K562 (cell line): ENCODE measurements at regions not wholly inside any gene's neighbourhood (a gene's known extent, or its start where the extent isn't known, plus 50 kb on each side); places are given as distances from the start of the nearest gene placed in this dataset.

Experiments
- ATAC-seq: fragments of 200-7000 bp; cut with Tn5 transposase; 3 replicates; pipeline ENCODE4 v1.9.1; 2020; ENCODE audit warnings: moderate library complexity
- BruUV-seq: library from RNA; stranded (reverse); fragments of 400-500 nt; replicated peaks from 2 replicates; lab custom pipeline; 2021; lab: Mats Ljungman, UMichigan
- CTCF ChIA-PET: fragments of 300-600 bp; formaldehyde crosslinking; extraction: SDS; loops from one replicate; lab custom pipeline; 2021; ENCODE audit warnings: low intra/inter-chr PET ratio; lab: Yijun Ruan, JAX
- POLR2A ChIA-PET: fragments of 300-600, 350-650 bp; sonication (Branson Sonifier 250); formaldehyde crosslinking; extraction: SDS; loops from one replicate; lab custom pipeline; 2021; ENCODE audit warnings: antibody characterized with exemption, inconsistent platforms; lab: Yijun Ruan, JAX
- DNase-seq, 4 experiments: peaks; one replicate each; pipeline versions ENCODE4 v3.0.0 to v3.0.0-alpha.2; 2011 to 2018; ENCODE audit warnings: low spot score in 3 of 4, mixed read lengths in 3 of 4; ENCODE audit errors: extremely low read depth in 1 of 4
- FAIRE-seq: peaks from 2 replicates; lab custom pipeline; 2011; peaks lifted over from hg19 to GRCh38; lab: Jason Lieb, UNC
- H2AFZ ChIP-seq: 2 replicates; pipeline ENCODE4 v1.6.0; 2011; ENCODE audit warnings: low read depth, low read length, control low read depth, inconsistent platforms
- H3K27ac ChIP-seq: fragments of 200-600 bp; 3 replicates; pipeline ENCODE4 v1.8.0; 2011; ENCODE audit warnings: low read depth, mild to moderate bottlenecking, control low read depth, inconsistent platforms, low read length, moderate library complexity, mixed read lengths; ENCODE audit errors: extremely low read depth
- H3K27me3 ChIP-seq, 2 experiments: fragments of 300-600 bp in 1 of 2; 2 replicates in 1 of 2; 3 replicates in 1 of 2; pipeline versions ENCODE4 v1.6.0 to v1.8.0; 2011; ENCODE audit warnings: inconsistent platforms in 2 of 2, low read length in 2 of 2, mild to moderate bottlenecking in 1 of 2, mixed read lengths in 1 of 2, moderate library complexity in 1 of 2; ENCODE audit not compliant: control insufficient read depth in 2 of 2, insufficient read depth in 2 of 2
- H3K36me3 ChIP-seq: fragments of 300-600 bp; 3 replicates; pipeline ENCODE4 v1.8.0; 2011; ENCODE audit warnings: mild to moderate bottlenecking, low read length, inconsistent platforms; ENCODE audit not compliant: control insufficient read depth, insufficient read depth
- H3K4me1 ChIP-seq, 2 experiments: fragments of 200-600 bp in 1 of 2; replicated peaks in 1 of 2; 2 replicates in 1 of 2; 3 replicates in 1 of 2; pipeline versions ENCODE4 v1.5.1 to v1.8.0; 2011; ENCODE audit warnings: inconsistent platforms in 2 of 2, low read length in 2 of 2, mild to moderate bottlenecking in 1 of 2, mixed read lengths in 1 of 2, moderate library complexity in 1 of 2; ENCODE audit not compliant: control insufficient read depth in 2 of 2, insufficient read depth in 2 of 2
- H3K4me2 ChIP-seq: 2 replicates; pipeline ENCODE4 v1.6.1; 2011; ENCODE audit warnings: low read length, control low read depth, inconsistent platforms, mixed read lengths; ENCODE audit not compliant: insufficient read depth
- H3K4me3 ChIP-seq: fragments of 200-600 bp; sonication (generic), shearing (Covaris generic); 2 replicates; pipeline ENCODE4 v1.5.1; 2016; ENCODE audit warnings: control low read depth, inconsistent platforms
- H3K79me2 ChIP-seq: fragments of 200-600 bp; 3 replicates; pipeline ENCODE4 v1.8.0; 2011; ENCODE audit warnings: low read length, inconsistent platforms; ENCODE audit not compliant: control insufficient read depth, insufficient read depth
- H3K9ac ChIP-seq, 2 experiments: 2 replicates each; pipeline versions ENCODE4 v1.6.0 to v1.6.1; 2011; ENCODE audit warnings: low read depth in 2 of 2, low read length in 2 of 2, control low read depth in 1 of 2, inconsistent platforms in 1 of 2, mild to moderate bottlenecking in 1 of 2, mixed read lengths in 1 of 2; ENCODE audit not compliant: insufficient read depth in 1 of 2
- H3K9me1 ChIP-seq: one replicate; pipeline ENCODE4 v1.6.0; 2011; ENCODE audit warnings: inconsistent platforms, mild to moderate bottlenecking, low read length, moderate library complexity; ENCODE audit not compliant: control insufficient read depth, insufficient read depth
- H3K9me3 ChIP-seq: replicated peaks from 2 replicates; pipeline ENCODE4 v1.5.1; 2011; ENCODE audit warnings: low read depth, low read length, inconsistent platforms; ENCODE audit not compliant: control insufficient read depth, insufficient read depth
- H4K20me1 ChIP-seq: replicated peaks from 2 replicates; pipeline ENCODE4 v1.6.1; 2011; ENCODE audit warnings: low read length, inconsistent platforms, mixed read lengths; ENCODE audit not compliant: control insufficient read depth, insufficient read depth
- BRF1 ChIP-seq: IDR thresholded peaks from 3 replicates; pipeline ENCODE4 v1.6.1; 2011; ENCODE audit warnings: borderline replicate concordance, mild to moderate bottlenecking; ENCODE audit not compliant: insufficient read length; ENCODE audit errors: extremely low read depth
- CBFA2T3 ChIP-seq: fragments of 450-650 bp; IDR thresholded peaks from 2 replicates; pipeline ENCODE4 v1.6.1; 2017
- EWSR1 ChIP-seq: fragments of 450-650 bp; IDR thresholded peaks from 2 replicates; pipeline ENCODE4 v1.6.1; 2018; ENCODE audit warnings: borderline replicate concordance, mild to moderate bottlenecking, low read depth, moderate library complexity; ENCODE audit not compliant: partially characterized antibody
- IRF9 ChIP-seq: fragments of 450-650 bp; IDR thresholded peaks from 2 replicates; pipeline ENCODE4 v1.6.1; 2016; ENCODE audit warnings: missing biosample characterization, missing genetic modification characterization
- KDM2B ChIP-seq: fragments of 250-450 bp; sonication (Bioruptor Pico); IDR thresholded peaks from 2 replicates; pipeline ENCODE4 v1.8.0; 2021; ENCODE audit warnings: mild to moderate bottlenecking, moderate library complexity
- LARP7 ChIP-seq: fragments of 450-650 bp; IDR thresholded peaks from 2 replicates; pipeline ENCODE4 v1.6.1; 2016
- MBD2 ChIP-seq: sonication (generic); IDR thresholded peaks from 2 replicates; pipeline ENCODE4 v1.6.1; 2016; ENCODE audit warnings: low read depth, borderline replicate concordance
- RBFOX2 ChIP-seq: fragments of 200-400 bp; formaldehyde crosslinking; IDR thresholded peaks from 2 replicates; pipeline ENCODE4 v1.6.1; 2017; ENCODE audit warnings: low read depth, mild to moderate bottlenecking, low read length, moderate library complexity
- TAF15 ChIP-seq: fragments of 200-400 bp; formaldehyde crosslinking; IDR thresholded peaks from 2 replicates; pipeline ENCODE4 v1.6.1; 2017; ENCODE audit warnings: mild to moderate bottlenecking, low read depth, low read length, moderate library complexity
- THAP7 ChIP-seq: fragments of 250-450 bp; sonication (Bioruptor Pico); IDR thresholded peaks from 2 replicates; pipeline ENCODE4 v1.5.0; 2021
- ZHX1 ChIP-seq: fragments of 150-350 bp; conservative IDR thresholded peaks from 2 replicates; pipeline ENCODE4 v1.6.1; 2014; ENCODE audit warnings: low read length
- ZNF639 ChIP-seq, 2 experiments: fragments of 200-800 bp in 1 of 2; sonication (Bioruptor generic) in 1 of 2; sonication (generic) in 1 of 2; formaldehyde crosslinking in 1 of 2; IDR thresholded peaks in 1 of 2; conservative IDR thresholded peaks in 1 of 2; 2 replicates each; pipeline versions ENCODE4 v1.5.0 to v1.6.1; 2016 to 2020; ENCODE audit warnings: missing compliant biosample characterization in 1 of 2, missing genetic modification characterization in 1 of 2, missing genetic modification reagents in 1 of 2
- ZNF77 ChIP-seq: fragments of 250-450 bp; sonication (Bioruptor Pico); IDR thresholded peaks from 2 replicates; pipeline ENCODE4 v1.5.0; 2020
- ZSCAN32 ChIP-seq: fragments of 450-650 bp; formaldehyde crosslinking; IDR thresholded peaks from 2 replicates; pipeline ENCODE4 v1.4.0; 2020; ENCODE audit warnings: mild to moderate bottlenecking, moderate library complexity
- WGBS: fragments of 100-300 bp; shearing (Covaris generic); methylation state at CpG from one replicate; pipeline ENCODE4 v1.1.6; 2016; ENCODE audit warnings: low coverage, mixed read lengths; ENCODE audit not compliant: insufficient coverage; ENCODE audit errors: missing lambda C conversion rate; 5-methylcytosine and 5-hydroxymethylcytosine counted together
- in situ Hi-C: fragments of 300-500 bp; cut with MboI; formaldehyde crosslinking; loops from 4 replicates; pipeline ENCODE4 v1.15.0; 2018; ENCODE audit warnings: inconsistent platforms, mixed read lengths
- intact Hi-C: fragments of 100-400 bp; cut with micrococcal nuclease; formaldehyde crosslinking; loops from 2 replicates; pipeline ENCODE4 v1.14.2; 2022

GRCh38 chr12:124401704-124402221, 106.9 kb downstream of the RFLNA start:
- H3K9me1 ChIP-seq: no peaks in the 10 kb centered on the region
- no peak overlapping the region for H3K27ac ChIP-seq
- ChIA-PET CTCF (no interaction called here), POLR2A (no interaction called here)
- 87% methylated on average over 11 of the region's 15 CpGs for WGBS
- H3K79me2 ChIP-seq: no peaks in the 10 kb centered on the region
- in situ Hi-C loops: no loop called here
- 0 out of 2 replicates have a peak, but pooled peaks cover 12% of the 10 kb centered on the region for H4K20me1 ChIP-seq
- ATAC-seq (no peak), DNase-seq (no peak), FAIRE-seq (no peak)
- intact Hi-C loops: no loop called here
- H3K36me3 ChIP-seq: peaks cover 49% of the 10 kb centered on the region; the same call in 2 of the 3 replicates
- no peak overlapping the region for H3K4me3 ChIP-seq
- no peaks in the 10 kb centered on the region for H3K27me3 ChIP-seq
- H3K9ac ChIP-seq: no peak overlapping the region
- no peaks in the 10 kb centered on the region for H3K9me3 ChIP-seq
- no peak overlapping the region for H3K4me2 ChIP-seq
- H3K4me1 ChIP-seq: peaks cover 0 to 37% of the 10 kb centered on the region in 2 experiments; a peak in 2 of 5 replicates
- BruUV-seq: no TSS peak
- no peak overlapping the region for H2AFZ ChIP-seq
- no peak for TF ChIP-seq BRF1
- no peak for TF ChIP-seq ZNF77 (CRISPR knock-in tag)
- no peak for TF ChIP-seq ZSCAN32 (CRISPR knock-in tag)
- TF ChIP-seq ZNF639 (CRISPR knock-in tag; conservative IDR thresholded peaks at IDR 0.05 in 1 of 2, IDR thresholded peaks at IDR 0.05 in 1 of 2): no peak
- no peak for TF ChIP-seq KDM2B (CRISPR knock-in tag)
- TF ChIP-seq LARP7: no peak
- TF ChIP-seq RBFOX2: no peak
- TF ChIP-seq IRF9 (tag): no peak
- TF ChIP-seq TAF15: no peak
- TF ChIP-seq ZHX1: no peak
- TF ChIP-seq MBD2: no peak
- no peak for TF ChIP-seq EWSR1
- TF ChIP-seq CBFA2T3: no peak
- no peak for TF ChIP-seq THAP7 (CRISPR knock-in tag)
